Activated CD4-positive, alpha-beta T cell treated with anti-CD3 and anti-CD28 coated beads for 24 hours (primary cell): ENCODE measurements at regions not wholly inside any gene's neighbourhood (a gene's known extent, or its start where the extent isn't known, plus 50 kb on each side); places are given as distances from the start of the nearest gene placed in this dataset.

Experiments used
- DNase-seq, 2 donors: peaks; one replicate each; pipeline ENCODE4 v3.0.0-alpha.2; 2020; ENCODE audit warnings: low read depth in 2 of 2

- no peak for DNase-seq
Measured at GRCh38 chr1:231108516-231109302, 53.1 kb upstream of the TRIM67 start.

- DNase-seq = no peak
Measured at GRCh38 chr1:231107600-231108326, 54.1 kb upstream of the TRIM67 start.

GRCh38 chr1:231107151-231107550 lies 54.7 kb upstream of the TRIM67 start:
- DNase-seq = no peak

GRCh38 chr1:231106347-231106746 lies 55.5 kb upstream of the TRIM67 start:
- DNase-seq = no peak

- DNase-seq = no peak
Measured at GRCh38 chr1:231104917-231105316, 56.9 kb upstream of the TRIM67 start.

- DNase-seq = no peak
Measured at GRCh38 chr1:231103961-231104360, 57.9 kb upstream of the TRIM67 start.

GRCh38 chr1:231099996-231100767 lies 60.1 kb upstream of the FAM89A start:
- DNase-seq = no peak

- no peak for DNase-seq
Measured at GRCh38 chr1:231099311-231099710, 59.3 kb upstream of the FAM89A start.

- no peak for DNase-seq
Measured at GRCh38 chr1:231095595-231095994, 55.5 kb upstream of the FAM89A start.

GRCh38 chr1:231094421-231094820 lies 54.4 kb upstream of the FAM89A start:
- DNase-seq = no peak

- DNase-seq = no peak
Measured at GRCh38 chr1:231093156-231093922, 53.3 kb upstream of the FAM89A start.

GRCh38 chr1:231092380-231092779 lies 52.3 kb upstream of the FAM89A start:
- no peak for DNase-seq

GRCh38 chr1:231091831-231092301 lies 51.8 kb upstream of the FAM89A start:
- peak; percentile 3 to 15 for DNase-seq

GRCh38 chr1:231091415-231091814 lies 51.4 kb upstream of the FAM89A start:
- no peak for DNase-seq
